CD8-positive, alpha-beta memory T cell (primary cell): ENCODE measurements at regions not wholly inside any gene's neighbourhood (a gene's known extent, or its start where the extent isn't known, plus 50 kb on each side); places are given as distances from the start of the nearest gene placed in this dataset.

Experiments
- CTCF ChIA-PET: fragments of 350-600 bp; sonication (Branson Sonifier 250); formaldehyde crosslinking; loops from one replicate; lab custom pipeline; 2021; ENCODE audit warnings: antibody characterized with exemption; lab: Charles Lee
- POLR2A ChIA-PET: fragments of 350-600 bp; sonication (Branson Sonifier 250); formaldehyde crosslinking; loops from one replicate; lab custom pipeline; 2021; ENCODE audit warnings: antibody characterized with exemption; lab: Charles Lee
- DNase-seq, 5 donors: peaks; one replicate each; pipeline versions ENCODE4 v3.0.0 to v3.0.0-alpha.2; 2020 to 2022; ENCODE audit warnings: mixed read lengths in 1 of 5
- H3K27ac ChIP-seq: one replicate; pipeline ENCODE4 v1.7.0; 2013; ENCODE audit warnings: low read depth, mild to moderate bottlenecking, low read length, moderate library complexity
- H3K27me3 ChIP-seq: 2 replicates; pipeline ENCODE4 v1.7.0; 2013; ENCODE audit warnings: low read length, mild to moderate bottlenecking; ENCODE audit not compliant: insufficient read depth, poor library complexity, severe bottlenecking
- H3K36me3 ChIP-seq: 2 replicates; pipeline ENCODE4 v1.7.0; 2013; ENCODE audit warnings: mild to moderate bottlenecking, low read length, moderate library complexity; ENCODE audit not compliant: insufficient read depth
- H3K4me1 ChIP-seq: 2 replicates; pipeline ENCODE4 v1.7.0; 2013; ENCODE audit warnings: mild to moderate bottlenecking, low read length, moderate library complexity; ENCODE audit not compliant: insufficient read depth
- H3K4me3 ChIP-seq: 2 replicates; pipeline ENCODE4 v1.7.0; 2013; ENCODE audit warnings: mild to moderate bottlenecking, low read length
- H3K9me3 ChIP-seq: 2 replicates; pipeline ENCODE4 v1.7.0; 2013; ENCODE audit warnings: mild to moderate bottlenecking, low read length
- H3K27ac Mint-ChIP-seq, 8 donors: one replicate each; pipeline ENCODE4 v1.8.0; 2020 to 2021; ENCODE audit warnings: mixed read lengths in 8 of 8, mild to moderate bottlenecking in 6 of 8, inconsistent platforms in 3 of 8, moderate library complexity in 3 of 8
- H3K27me3 Mint-ChIP-seq, 2 donors: one replicate each; pipeline ENCODE4 v1.8.0; 2020 to 2021; ENCODE audit warnings: mixed read lengths in 2 of 2, mild to moderate bottlenecking in 1 of 2, moderate library complexity in 1 of 2
- H3K36me3 Mint-ChIP-seq, 3 donors: one replicate each; pipeline ENCODE4 v1.8.0; 2020 to 2021; ENCODE audit warnings: mixed read lengths in 3 of 3, inconsistent platforms in 1 of 3, mild to moderate bottlenecking in 1 of 3
- H3K4me1 Mint-ChIP-seq, 3 donors: one replicate each; pipeline ENCODE4 v1.8.0; 2020 to 2021; ENCODE audit warnings: mixed read lengths in 3 of 3, inconsistent platforms in 1 of 3, mild to moderate bottlenecking in 1 of 3
- H3K4me3 Mint-ChIP-seq, 7 donors: one replicate each; pipeline ENCODE4 v1.8.0; 2020 to 2021; ENCODE audit warnings: mixed read lengths in 7 of 7, mild to moderate bottlenecking in 6 of 7, moderate library complexity in 4 of 7, inconsistent platforms in 2 of 7
- H3K9me3 Mint-ChIP-seq, 5 donors: one replicate each; pipeline ENCODE4 v1.8.0; 2020 to 2022; ENCODE audit warnings: mixed read lengths in 5 of 5, mild to moderate bottlenecking in 3 of 5, moderate library complexity in 2 of 5, inconsistent platforms in 1 of 5

DNA sequence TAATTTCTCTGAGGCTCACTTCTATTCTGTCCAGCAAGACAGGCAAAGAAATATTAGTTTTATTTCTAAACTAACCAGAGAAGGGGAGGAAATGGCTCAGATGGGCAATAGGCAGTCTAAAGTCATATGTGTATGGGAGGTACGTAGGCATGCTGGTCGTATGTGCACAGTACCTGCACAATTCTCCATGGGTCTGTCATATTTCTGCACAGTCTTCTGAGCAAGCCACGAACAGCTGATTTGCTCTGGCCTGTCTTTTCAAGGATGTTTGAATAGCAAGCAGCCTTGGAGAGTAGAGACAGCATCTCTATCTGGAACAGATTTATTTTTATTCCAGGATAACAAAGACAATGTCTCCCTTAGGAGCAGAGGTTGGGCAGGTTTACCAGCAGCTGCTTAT is 92.1 kb downstream of the SLC25A47 start:
- Histone ChIP-seq H3K4me1 (no peaks in the 10 kb centered on the region), H3K9me3 (no peaks in the 10 kb centered on the region), H3K36me3 (no peaks in the 10 kb centered on the region), H3K27me3 (no peaks in the 10 kb centered on the region), H3K4me3 (no peak overlapping the region), H3K27ac (no peak overlapping the region)
- peaks cover 0 to 2% (median 0%) of the 10 kb centered on the region in 5 donors for H3K9me3 Mint-ChIP-seq
- CTCF ChIA-PET = no interaction called here
- no peaks in the 10 kb centered on the region for H3K27me3 Mint-ChIP-seq
- DNase-seq = no peak
- POLR2A ChIA-PET = no interaction called here
- H3K4me1 Mint-ChIP-seq = peaks cover 0 to 5% (median 3%) of the 10 kb centered on the region in 3 donors
- H3K4me3 Mint-ChIP-seq = no peak overlapping the region
- H3K27ac Mint-ChIP-seq = no peak overlapping the region
- H3K36me3 Mint-ChIP-seq = peaks cover 0 to 3% (median 0%) of the 10 kb centered on the region in 3 donors

DNA sequence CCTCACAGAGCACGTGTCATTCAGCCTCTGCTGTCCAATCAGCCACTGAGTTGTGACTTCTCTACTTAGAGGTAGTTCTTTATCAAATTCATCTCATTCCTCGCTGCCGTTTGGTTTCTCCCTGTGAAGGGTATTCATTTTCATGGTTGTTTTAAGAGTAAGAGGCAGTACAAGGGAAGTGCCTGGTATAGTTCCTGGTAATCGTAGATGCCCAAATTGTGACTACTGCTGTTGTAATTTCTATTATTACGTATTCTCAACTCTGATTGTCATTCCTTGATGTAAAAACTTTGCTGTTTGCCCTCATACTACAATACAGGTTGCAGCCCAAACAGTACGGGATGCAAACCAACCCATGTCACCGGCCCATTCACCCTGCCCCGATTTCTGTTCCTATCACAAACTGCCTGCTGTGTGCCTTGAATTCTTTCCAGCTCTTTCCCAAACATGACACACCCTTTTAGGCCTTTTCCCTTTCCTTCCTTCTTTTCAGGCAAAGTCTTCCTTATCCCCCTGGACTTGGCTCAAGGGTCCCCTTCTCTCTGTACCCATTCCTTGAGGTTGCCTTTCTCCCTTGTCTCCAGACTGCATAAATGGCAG is 93.0 kb downstream of the SLC25A47 start:
- CTCF ChIA-PET = no interaction called here

DNA sequence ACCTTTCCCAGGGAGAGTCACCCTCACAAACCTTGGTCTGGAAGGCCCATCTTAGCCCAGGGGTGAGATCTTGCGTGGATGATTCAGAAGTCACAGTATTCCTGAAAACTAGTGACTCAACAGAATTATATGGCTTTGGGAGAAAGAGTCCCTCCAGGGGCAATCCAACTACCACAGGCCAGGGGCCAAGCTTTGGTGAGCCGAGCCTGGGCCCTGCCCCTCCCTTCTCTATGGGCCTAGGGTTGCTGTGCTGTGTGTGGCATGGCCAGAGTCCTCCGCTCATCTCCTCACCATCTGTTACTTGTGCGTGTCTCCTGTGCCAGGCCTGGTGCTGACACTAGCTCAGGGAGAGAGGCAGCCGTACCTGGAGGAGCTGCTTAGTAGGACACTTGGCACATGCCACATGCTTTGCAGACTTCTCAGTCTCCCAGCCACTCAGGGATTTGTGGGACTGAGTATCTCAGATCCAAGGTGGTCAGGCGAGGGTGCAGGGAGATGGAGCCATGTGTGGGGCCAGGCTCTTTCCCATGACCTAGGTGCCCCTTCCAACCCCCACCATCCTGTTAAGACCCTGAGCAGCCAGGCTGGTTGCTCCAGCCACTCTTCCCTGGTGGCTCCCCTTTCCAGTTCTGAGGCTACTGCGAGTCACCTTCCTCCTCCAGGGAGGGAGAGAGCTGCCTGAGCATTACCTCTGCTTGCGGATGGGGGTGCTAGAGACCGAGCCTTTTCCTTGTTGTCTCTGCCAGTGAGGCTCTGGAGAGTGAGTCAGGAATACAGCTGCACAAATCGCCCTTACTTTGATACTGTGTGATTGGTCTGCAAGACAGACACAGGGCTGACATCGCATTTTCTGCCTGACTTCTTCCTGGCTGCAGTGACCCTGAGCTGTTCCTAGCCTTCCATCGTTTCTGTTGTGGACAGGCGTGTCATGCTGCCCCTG is 94.1 kb downstream of the SLC25A47 start:
- Histone ChIP-seq H3K9me3 (no peaks in the 10 kb centered on the region), H3K4me3 (no peak overlapping the region), H3K27ac (no peak overlapping the region), H3K4me1 (no peaks in the 10 kb centered on the region), H3K27me3 (no peaks in the 10 kb centered on the region), H3K36me3 (no peaks in the 10 kb centered on the region)
- peaks cover 7 to 10% (median 10%) of the 10 kb centered on the region in 3 donors for H3K4me1 Mint-ChIP-seq
- CTCF ChIA-PET = no interaction called here
- no peaks in the 10 kb centered on the region for H3K27me3 Mint-ChIP-seq
- H3K27ac Mint-ChIP-seq = peak overlapping the region in 3 of 8 donors; percentile 17 to 69 (median 51)
- POLR2A ChIA-PET = no interaction called here
- peaks cover 0 to 2% (median 0%) of the 10 kb centered on the region in 5 donors for H3K9me3 Mint-ChIP-seq
- peaks cover 0 to 4% (median 0%) of the 10 kb centered on the region in 3 donors for H3K36me3 Mint-ChIP-seq
- DNase-seq = no peak
- H3K4me3 Mint-ChIP-seq = no peak overlapping the region

More for the DNA sequence above, 93.0 kb downstream of the SLC25A47 start:
- Mint-ChIP-seq H3K4me1 (peaks cover 5 to 11% (median 7%) of the 10 kb centered on the region in 3 donors), H3K9me3 (peaks cover 0 to 2% (median 0%) of the 10 kb centered on the region in 5 donors), H3K27ac (peak overlapping the region in 2 of 8 donors; percentile 42 to 69), H3K27me3 (no peaks in the 10 kb centered on the region), H3K4me3 (no peak overlapping the region), H3K36me3 (peaks cover 0 to 3% (median 0%) of the 10 kb centered on the region in 3 donors)
- Histone ChIP-seq H3K36me3 (no peaks in the 10 kb centered on the region), H3K4me1 (no peaks in the 10 kb centered on the region), H3K9me3 (no peaks in the 10 kb centered on the region), H3K27me3 (no peaks in the 10 kb centered on the region), H3K27ac (no peak overlapping the region), H3K4me3 (no peak overlapping the region)
- DNase-seq = no peak
- POLR2A ChIA-PET = no interaction called here

DNA sequence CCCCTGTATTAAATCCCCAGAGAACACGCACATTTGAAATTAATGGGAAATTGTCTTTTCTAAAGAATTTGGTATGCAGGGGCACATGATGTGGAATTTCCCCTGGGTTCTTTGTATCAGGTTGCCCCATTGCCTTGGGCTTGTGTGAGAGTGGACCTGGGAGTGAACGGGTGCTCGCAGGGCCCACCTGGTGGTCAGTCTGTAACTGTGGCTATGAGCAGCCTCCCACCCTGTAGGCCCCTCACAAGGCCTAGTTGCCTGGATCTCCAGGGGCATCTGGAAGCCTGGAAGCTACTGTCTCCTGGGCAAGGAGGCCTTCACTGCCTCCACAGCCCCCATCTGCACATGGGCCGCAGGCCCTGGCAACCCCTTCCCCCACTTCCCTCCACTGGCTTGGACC is 96.7 kb downstream of the SLC25A47 start:
- no peaks in the 10 kb centered on the region for H3K27me3 ChIP-seq
- CTCF ChIA-PET = interaction anchor here (1.4 kb wide), 1 partner anchor 226 kb away, joined by 6 read pairs; no protein-coding TSS in a partner anchor

DNA sequence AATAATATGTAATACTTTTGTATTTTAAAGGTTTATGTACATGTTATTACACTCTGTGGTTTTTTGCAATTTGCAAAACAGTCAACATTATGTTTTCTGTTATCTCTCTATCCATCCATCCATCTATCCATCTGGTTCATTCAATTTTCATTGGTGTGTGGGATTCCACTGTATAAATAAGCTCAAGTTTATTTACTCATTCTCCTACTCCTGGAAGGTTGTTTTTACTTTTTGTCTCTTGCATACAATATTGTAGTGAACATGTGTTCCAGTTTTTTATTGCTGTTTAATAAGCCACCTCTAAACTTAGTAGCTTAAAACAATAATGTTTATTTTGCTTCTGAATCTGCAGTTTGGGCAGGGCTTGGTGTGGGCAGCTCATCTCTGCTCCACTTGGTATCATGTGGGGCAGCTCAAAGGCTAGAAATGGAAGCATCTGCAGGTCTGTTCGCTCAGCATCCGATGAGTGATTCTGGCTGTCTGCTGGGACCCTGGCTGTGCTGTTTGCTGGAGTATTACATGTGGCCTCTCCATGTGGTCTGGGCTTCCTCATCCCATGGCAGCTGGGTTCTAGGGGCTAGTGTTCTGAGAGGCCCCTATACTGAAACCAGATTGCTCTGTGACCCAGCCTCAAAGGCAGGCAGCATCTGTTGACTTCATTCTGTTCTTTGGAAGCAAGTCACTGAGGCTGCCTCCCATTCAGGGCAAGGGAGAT is 98.8 kb downstream of the SLC25A47 start:
- Mint-ChIP-seq H3K9me3 (peaks cover 0 to 2% (median 0%) of the 10 kb centered on the region in 5 donors), H3K36me3 (peaks cover 0 to 4% (median 0%) of the 10 kb centered on the region in 3 donors), H3K4me1 (peaks cover 16 to 23% (median 20%) of the 10 kb centered on the region in 3 donors), H3K27ac (peak overlapping the region in 3 of 8 donors; percentile 23 to 40 (median 28)), H3K27me3 (no peaks in the 10 kb centered on the region), H3K4me3 (no peak overlapping the region)
- no peak for DNase-seq
- ChIA-PET CTCF (interaction anchor here (1.3 to 1.4 kb wide), 2 partner anchors 18 to 224 kb away, joined by 4 to 6 read pairs; no protein-coding TSS in a partner anchor), POLR2A (no interaction called here)
- H3K9me3 ChIP-seq = no peaks in the 10 kb centered on the region
- no peaks in the 10 kb centered on the region for H3K27me3 ChIP-seq
- H3K4me1 ChIP-seq = peaks cover 6% of the 10 kb centered on the region
- H3K4me3 ChIP-seq = no peak overlapping the region
- H3K36me3 ChIP-seq = no peaks in the 10 kb centered on the region
- H3K27ac ChIP-seq = no peak overlapping the region

More for the DNA sequence above, 96.7 kb downstream of the SLC25A47 start:
- POLR2A ChIA-PET = no interaction called here
- Mint-ChIP-seq H3K27ac (peak overlapping the region in 1 of 8 donors; percentile 1), H3K27me3 (no peaks in the 10 kb centered on the region), H3K36me3 (peaks cover 0 to 4% (median 0%) of the 10 kb centered on the region in 3 donors), H3K4me1 (peaks cover 12 to 19% (median 13%) of the 10 kb centered on the region in 3 donors), H3K4me3 (no peak overlapping the region), H3K9me3 (peaks cover 0 to 2% (median 0%) of the 10 kb centered on the region in 5 donors)
- no peak for DNase-seq
- no peak overlapping the region for H3K4me3 ChIP-seq
- H3K36me3 ChIP-seq = no peaks in the 10 kb centered on the region
- no peaks in the 10 kb centered on the region for H3K9me3 ChIP-seq
- no peak overlapping the region for H3K27ac ChIP-seq
- H3K4me1 ChIP-seq = peaks cover under 1% of the 10 kb centered on the region

DNA sequence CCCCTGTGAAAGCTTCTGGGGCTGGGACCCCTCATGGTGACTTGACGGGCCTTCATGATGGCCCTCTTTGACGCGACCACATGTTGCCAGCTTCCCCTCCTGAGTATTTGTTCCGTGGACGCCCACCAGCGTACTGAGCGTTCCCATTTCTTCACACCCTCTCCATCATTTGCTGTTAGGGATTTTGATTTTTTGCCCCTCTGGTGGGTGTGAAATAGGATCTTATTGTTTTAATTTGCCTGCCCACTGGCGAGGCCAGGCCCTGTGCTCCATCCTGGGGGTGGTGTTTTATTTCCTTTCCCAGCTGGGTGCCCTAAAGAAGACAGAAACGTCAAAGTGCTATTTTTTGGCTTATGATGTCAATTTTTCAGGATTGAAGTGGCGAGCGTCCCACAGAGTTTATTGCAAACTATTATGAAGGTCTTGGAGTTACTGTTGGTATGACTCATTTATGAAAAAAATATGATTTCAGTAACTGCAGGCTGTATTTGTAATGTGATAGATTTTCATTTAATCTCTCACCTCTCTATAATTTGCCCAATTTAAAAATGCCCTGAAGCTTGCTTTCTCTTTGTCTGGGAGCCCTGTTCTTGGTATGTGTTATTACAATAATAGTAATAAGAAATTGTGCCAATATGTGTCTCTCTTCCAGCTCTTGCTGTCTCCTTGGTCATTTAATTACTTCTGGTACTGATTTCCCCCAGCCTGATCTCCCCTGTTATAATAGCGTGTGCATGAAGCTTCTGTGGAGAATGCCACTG is 99.6 kb downstream of the SLC25A47 start:
- CTCF ChIA-PET = interaction anchor here (1.3 to 1.4 kb wide), 2 partner anchors 19 to 223 kb away, joined by 4 to 6 read pairs; no protein-coding TSS in a partner anchor
- Histone ChIP-seq H3K27ac (no peak overlapping the region), H3K9me3 (no peaks in the 10 kb centered on the region), H3K27me3 (no peaks in the 10 kb centered on the region), H3K36me3 (no peaks in the 10 kb centered on the region), H3K4me1 (peaks cover 6% of the 10 kb centered on the region), H3K4me3 (no peak overlapping the region)
- Mint-ChIP-seq H3K4me3 (no peak overlapping the region), H3K4me1 (peaks cover 16 to 23% (median 20%) of the 10 kb centered on the region in 3 donors), H3K27me3 (no peaks in the 10 kb centered on the region), H3K36me3 (peaks cover 0 to 4% (median 0%) of the 10 kb centered on the region in 3 donors), H3K27ac (peak overlapping the region in 2 of 8 donors; percentile 14 to 72), H3K9me3 (peaks cover 0 to 2% (median 0%) of the 10 kb centered on the region in 5 donors)
- POLR2A ChIA-PET = no interaction called here
- DNase-seq = no peak

DNA sequence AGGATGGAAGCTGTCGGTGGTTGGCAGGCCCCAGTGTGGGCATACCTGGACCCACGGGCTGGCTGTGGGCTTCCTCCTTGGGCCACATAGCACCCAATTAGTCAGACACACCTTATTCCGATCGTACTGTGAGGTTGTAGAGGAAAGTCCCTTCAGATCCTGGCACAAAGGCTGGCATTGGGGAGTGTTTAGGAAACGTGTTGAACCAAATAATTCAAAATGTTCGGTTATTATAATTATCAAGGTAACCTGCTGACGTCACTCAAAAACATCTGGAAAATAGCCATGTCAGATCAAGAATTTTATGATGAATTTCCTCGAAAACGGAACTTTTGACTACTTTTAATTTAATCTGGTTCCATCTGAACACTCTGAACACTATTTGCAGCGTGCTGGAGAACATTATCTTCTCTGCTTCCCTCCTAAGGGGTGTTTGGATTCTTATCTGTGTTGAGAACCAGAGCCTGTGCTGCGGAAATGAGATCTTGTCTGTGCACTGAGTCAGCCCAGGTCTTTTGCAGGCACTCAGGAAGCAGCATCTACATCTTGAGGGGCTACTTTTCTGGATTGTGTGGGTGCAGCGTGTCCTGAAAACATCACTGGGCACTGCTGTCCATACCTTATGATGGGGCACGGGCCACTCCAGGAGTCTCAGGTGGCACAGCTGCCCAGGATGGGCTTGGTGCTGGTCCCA is 100.3 kb downstream of the SLC25A47 start:
- H3K36me3 Mint-ChIP-seq = peaks cover 0 to 4% (median 0%) of the 10 kb centered on the region in 3 donors
- H3K36me3 ChIP-seq = no peaks in the 10 kb centered on the region
- no peak overlapping the region for H3K4me3 ChIP-seq
- peak overlapping the region in 3 of 8 donors; percentile 7 to 54 (median 30) for H3K27ac Mint-ChIP-seq
- H3K27ac ChIP-seq = no peak overlapping the region
- no peak for DNase-seq
- H3K9me3 ChIP-seq = no peaks in the 10 kb centered on the region
- H3K27me3 Mint-ChIP-seq = no peaks in the 10 kb centered on the region
- H3K27me3 ChIP-seq = no peaks in the 10 kb centered on the region
- H3K4me1 Mint-ChIP-seq = peaks cover 16 to 23% (median 20%) of the 10 kb centered on the region in 3 donors
- ChIA-PET CTCF (no interaction called here), POLR2A (no interaction called here)
- H3K4me3 Mint-ChIP-seq = no peak overlapping the region
- peaks cover 6% of the 10 kb centered on the region for H3K4me1 ChIP-seq
- peaks cover 0 to 2% (median 0%) of the 10 kb centered on the region in 5 donors for H3K9me3 Mint-ChIP-seq
